ENCODE measurements at regions not wholly inside any gene's neighbourhood (a gene's known extent, or its start where the extent isn't known, plus 50 kb on each side); places are given as distances from the start of the nearest gene placed in this dataset.
"Not testable (repeated sequence)": the region's sequence is repeated elsewhere in the genome, so short reads cannot be mapped to it uniquely, and the experiment has no call there.

DNA sequence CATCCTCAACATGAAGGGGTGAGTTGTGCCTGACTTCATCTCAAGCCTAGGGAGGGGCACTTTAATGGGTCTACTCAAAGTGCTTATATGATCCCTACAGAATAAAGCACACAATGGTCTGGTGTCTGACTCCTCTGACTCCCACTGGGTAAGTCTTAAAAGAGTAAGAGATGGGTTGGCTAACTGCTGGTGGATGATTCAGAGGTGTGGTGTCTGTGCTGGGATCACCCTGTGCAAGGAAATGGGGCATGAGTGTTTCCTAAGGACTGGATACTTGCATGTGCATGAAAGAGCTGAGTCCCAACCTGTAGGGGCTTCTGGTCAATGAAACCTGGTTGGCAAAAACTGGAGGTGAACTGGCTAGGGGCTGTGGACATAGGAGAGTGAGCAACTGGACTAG is 158.8 kb downstream of the IL20RB start:
- DNase-seq (ENCODE audit: low read depth), result peak; percentile 8

DNA sequence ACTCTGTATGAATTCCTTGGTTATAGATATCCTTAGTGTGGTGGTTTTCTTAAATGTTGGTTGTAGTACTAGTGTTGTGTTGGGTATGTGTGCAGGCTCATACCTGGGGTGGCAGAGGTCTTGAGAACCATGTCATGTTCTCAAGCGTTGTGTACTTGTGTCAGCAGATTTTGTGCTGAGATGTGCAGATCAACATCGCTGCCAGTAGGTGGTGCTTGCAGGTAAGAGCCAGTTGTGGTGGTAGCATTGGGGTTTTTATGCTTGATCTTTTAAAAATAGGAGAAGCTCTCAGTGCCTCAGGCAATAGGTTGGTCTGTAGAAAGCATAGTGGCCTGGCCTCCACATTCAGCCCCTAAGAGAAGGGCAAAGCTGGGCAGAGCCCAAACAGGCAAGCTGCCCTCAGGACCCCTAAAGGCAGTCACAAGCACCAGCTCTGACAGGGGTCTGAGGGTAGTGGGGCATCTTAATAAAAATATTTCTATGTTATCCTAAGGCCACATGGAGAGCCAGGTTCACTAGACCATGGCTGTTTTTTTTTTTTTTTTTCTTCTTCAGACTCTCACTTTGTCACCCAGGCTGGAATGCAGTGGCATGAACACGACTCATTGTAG is 164.0 kb downstream of the IL20RB start:
- DNase-seq (ENCODE audit: low read depth), result peak; percentile 56

DNA sequence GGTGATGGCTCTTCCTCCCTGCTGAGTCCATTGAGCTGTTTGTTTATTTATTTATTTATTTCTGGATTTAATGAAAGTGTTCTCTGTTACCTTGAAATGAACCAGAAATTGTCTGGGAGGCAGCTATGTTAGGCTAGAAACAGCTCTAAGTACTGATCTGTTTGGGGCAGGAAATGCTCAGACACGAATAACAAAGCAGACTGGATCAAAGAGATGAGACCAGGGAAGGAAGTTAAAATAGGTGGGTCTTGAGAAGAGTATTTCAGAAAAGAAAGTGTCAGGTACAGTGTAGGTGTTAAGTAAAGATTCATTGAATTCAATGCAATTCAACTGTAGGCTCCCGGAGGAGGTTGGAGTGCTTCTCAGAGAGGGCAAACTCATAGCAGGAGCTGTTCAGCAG is 173.3 kb downstream of the IL20RB start:
- DNase-seq (ENCODE audit: low read depth), result no peak

DNA sequence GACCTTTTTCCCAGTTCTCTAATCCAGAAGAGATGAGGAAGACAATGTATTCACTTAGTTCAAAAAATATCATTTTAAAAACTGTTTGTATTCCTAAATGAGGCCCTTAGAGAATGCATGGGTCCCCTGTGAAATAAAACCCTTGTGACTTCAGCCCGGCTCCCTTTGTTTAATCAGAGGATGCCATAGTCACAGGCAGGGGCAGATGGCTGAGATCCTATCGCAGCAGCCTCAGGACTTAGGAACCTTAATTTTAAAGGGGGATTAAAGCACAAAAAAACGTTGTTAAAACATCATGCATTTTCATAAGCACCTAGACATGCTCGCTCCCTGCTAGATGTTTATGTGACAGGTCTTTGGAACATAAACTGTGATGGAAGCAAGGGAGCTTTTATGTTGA is 176.6 kb downstream of the IL20RB start:
- no peak for DNase-seq (ENCODE audit: low read depth)

DNA sequence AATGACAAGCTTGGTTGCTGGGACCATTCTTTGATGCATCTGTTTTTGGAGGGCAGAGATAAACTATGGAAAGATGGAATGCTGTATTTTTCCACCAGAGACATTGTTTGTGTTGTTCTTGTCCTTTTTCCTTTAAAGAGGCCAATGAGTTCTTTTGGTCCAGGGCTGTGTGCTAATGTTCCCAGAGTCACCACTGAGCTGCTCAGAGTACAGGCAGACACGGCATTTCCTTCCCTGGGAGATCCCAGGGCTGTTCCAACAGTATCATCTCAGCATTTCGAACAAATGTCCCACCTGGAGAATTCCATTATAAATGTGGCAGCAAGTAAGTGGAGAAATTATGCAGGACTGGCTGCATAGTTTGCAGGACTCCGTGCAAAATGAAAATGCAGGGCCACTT is 190.6 kb downstream of the IL20RB start:
- no peak for DNase-seq (ENCODE audit: low read depth)

DNA sequence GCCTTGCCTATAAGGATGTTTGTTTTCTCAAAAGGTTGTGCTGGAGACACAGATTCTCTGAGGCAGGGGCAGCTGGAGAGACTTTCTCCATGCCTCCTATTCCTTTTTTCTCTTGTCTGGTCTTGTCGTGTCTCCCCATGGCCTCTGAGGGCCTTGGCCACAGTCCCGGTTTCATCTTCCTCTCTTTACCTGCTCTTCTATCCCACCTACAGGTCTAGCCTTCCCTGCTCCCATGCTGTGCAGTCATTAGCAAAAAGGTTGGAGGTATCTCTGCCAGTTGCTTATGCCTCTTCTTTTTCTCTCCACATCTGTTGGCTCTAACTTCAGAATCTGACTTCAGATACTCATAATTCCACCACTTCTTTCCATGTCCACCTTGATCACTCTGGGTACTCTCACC is 191.1 kb downstream of the IL20RB start:
- DNase-seq (ENCODE audit: low read depth), result no peak

DNA sequence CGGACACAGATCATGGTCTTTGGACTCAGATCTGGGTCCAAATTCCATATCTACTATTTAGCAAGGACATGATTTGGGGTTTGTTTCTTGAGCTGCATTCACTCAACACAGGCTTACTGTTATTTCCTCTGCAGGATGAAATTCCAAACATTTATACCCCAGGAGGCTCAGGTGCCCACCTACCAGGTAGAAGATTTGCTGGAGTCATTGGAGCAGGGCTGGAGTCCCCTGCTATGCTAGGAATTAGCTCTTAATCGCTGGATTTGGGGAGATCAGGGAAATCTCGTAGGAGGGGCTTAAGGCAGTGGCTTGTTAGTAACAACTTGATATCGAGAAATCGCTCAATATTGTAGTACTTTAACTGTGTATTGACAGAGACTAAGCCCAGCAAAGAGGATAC is 193.0 kb downstream of the IL20RB start:
- no peak for DNase-seq (ENCODE audit: low read depth)

DNA sequence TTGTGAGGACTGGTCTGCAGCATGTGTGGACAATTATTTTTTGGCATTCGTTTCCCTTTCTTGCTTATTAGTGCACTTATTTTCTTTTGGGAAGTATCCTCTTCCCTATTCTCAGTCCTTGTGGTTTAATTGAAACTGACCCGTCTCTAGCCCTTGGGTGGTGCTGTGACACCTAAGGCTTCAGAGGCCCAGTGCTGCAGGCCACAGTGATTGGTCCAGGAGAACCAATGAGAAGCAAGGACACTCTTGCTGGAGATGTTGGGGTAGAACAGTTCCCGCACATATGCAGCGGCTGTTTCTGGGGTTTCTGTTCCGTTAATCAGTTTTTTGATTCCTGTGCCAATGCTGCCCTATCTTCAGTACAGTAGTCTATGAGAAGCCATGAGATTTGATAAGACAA is 195.3 kb downstream of the IL20RB start:
- not testable (repeated sequence) for DNase-seq (ENCODE audit: low read depth)

DNA sequence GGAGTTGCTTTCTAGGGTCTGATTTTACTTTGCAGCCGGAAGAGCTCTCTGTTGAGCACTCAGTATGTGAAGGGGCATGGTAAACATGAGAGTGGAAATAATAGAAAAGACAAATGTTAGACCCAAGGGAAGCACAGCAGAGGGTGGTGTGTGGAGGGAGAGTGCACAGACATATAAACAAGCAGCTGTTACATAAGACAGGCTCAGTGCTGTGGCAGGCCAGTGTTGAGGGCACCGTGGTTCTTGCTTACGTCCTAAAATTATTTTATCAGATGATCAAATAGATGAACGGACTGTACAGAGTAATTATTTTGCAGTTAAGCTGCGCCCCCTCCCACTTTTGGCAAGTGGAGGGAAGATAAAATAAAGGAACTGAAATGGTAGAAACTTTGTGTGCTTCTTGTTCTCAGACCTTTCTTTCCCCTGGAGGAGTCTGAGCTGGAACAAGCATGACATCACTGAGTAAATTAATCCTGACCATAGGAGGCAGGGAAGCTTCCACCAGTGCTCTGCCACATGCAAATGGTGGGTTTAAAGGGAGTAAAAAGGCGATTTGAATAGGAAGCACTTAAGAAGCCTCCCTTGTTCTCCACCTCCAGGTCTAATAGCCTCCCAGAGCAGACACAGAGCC is 205.6 kb downstream of the IL20RB start:
- no peak for DNase-seq (ENCODE audit: low read depth)

DNA sequence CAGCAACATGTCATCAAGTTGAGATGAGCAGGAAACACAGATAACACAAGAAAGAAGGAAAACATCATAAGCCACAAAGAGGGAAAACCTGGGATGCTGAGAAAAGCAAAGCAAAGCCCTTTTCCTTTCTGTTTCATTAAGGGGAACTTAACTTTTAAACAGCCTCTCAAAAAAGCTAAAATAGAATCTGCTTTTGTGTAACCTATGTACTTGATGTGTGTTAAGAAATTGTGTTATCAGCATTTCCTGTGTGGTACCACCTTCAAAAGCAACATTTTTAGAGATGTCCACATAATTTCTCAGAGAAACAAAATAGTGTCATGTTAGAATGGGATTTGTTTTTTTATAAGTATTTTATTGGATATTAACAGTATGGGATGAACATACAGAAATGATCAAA is 206.2 kb downstream of the IL20RB start:
- no peak for DNase-seq (ENCODE audit: low read depth)

DNA sequence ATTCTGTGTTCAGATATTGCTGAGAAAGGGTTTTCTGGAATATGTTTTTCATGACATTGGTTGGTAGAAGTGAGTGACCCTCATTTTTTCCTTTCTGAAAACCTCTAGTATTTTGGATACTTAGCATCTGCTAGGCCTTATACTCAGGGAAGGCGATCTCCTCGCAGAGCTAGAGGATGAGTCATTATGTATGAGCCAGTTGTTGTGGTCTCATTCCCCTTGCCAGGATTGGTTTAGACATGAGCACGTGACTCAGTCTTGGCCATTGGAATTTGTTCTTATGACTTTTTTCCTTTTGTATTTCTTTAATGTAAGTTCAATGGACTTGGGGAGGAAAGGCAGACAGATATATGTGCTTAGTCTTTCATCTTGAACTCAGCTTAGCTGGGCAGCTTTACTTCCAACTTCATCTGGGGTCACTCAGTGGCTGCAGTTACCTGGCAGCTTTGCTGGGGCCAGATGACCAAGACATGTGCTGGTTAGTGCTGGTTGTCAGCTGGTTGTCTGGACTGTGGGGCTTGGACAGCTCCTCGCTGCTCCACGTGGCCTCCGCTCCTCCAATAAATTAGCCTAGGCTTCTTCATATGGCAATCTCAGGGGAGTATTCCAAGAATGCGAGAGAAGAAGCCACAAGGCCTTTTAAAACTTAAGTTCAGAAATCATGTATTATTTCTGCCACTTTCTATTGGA is 207.5 kb downstream of the IL20RB start:
- DNase-seq (ENCODE audit: low read depth), result peak; percentile 69

DNA sequence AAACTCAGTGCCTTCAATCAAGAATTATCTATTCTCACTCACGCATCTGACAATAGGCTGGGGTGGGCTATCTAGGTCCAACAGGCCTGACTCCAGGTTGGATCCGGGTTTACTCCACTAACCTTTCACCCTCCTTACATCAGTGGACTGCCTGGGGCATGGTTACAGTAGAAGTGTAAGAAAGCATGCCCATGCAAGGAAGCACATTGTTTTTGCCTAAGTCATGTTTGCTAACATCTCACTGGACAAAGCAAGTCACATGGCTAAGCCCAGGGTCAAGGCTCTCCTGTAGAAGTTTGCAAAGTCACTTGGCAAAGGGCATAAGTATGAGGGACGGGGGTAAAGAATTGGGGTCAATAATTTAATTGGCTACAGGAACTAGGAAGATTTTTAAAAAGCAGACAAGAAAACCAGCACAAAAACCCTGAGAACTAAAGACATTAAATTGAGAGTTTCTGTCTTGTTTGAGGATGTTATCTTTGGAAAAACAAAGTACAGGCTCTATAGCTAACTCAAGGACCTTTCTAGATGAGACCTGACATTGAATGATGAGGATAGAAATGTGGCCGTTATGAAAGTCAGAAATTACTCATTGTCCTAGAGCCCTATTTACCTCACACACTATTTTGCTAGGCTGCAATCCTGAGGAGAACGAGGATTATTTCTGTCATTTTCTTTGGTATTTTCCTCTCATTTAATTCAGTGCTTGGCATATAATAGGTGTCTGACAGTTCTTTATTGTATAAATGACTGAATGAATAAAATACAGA is 214.2 kb downstream of the IL20RB start:
- no peak for DNase-seq (ENCODE audit: low read depth)

DNA sequence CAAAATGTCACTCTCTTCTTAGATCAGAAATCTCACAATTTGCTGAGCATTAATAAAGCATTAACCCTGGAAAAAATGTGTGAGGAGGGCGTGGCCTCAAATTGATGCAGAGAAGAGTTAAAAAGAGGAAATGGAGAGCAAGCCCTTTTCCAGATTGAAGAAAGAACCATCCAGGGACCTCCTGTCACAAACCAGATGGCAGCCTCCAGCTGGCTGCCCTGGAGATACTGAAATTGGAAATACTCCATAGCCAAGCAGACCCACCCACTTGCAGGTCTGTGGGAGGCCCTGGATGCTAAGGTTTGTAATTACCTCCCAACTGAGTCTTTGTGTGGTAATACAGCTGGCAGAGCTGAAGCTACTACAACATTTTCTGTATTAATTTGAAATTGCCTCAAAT is 214.9 kb downstream of the IL20RB start:
- DNase-seq (ENCODE audit: low read depth), result no peak

DNA sequence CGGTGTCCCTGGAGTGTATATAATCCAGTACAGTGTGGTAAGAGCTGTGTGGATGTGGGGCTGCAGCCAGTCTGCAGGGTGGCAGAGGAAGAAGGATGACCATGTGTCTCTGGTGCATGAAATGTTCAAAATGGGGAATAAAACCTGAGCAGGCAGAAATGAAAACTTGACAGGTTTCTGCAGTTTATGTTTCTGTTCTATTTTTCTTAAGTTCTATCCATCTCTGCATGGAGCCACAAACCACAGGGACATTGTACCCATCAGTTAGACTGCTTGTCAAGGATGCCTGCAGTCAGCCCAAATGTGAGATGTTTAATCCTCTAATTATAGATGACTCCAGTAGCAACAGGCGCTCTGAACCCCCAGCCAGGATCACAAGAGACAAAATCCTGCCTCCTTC is 216.7 kb downstream of the IL20RB start:
- no peak for DNase-seq (ENCODE audit: low read depth)

DNA sequence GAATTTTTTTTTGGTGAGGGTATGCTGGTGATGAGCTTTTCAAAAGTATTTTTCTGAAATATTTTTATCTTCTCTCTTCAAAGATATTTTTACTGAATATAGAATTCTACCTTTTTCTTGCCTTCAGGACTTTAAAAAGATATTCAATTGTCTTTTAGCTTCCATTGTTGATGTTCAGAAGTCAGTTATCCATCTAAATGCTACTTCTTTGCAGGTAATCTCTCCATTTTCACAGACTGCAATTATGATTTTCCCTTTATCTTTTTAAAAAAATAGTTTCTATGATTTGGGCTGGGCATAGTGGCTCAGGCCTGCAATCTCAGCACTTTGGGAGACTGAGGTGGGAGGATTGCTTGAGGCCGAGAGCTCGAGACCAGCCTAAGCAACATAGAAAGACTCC is 222.4 kb downstream of the IL20RB start:
- DNase-seq (ENCODE audit: low read depth), result no peak

DNA sequence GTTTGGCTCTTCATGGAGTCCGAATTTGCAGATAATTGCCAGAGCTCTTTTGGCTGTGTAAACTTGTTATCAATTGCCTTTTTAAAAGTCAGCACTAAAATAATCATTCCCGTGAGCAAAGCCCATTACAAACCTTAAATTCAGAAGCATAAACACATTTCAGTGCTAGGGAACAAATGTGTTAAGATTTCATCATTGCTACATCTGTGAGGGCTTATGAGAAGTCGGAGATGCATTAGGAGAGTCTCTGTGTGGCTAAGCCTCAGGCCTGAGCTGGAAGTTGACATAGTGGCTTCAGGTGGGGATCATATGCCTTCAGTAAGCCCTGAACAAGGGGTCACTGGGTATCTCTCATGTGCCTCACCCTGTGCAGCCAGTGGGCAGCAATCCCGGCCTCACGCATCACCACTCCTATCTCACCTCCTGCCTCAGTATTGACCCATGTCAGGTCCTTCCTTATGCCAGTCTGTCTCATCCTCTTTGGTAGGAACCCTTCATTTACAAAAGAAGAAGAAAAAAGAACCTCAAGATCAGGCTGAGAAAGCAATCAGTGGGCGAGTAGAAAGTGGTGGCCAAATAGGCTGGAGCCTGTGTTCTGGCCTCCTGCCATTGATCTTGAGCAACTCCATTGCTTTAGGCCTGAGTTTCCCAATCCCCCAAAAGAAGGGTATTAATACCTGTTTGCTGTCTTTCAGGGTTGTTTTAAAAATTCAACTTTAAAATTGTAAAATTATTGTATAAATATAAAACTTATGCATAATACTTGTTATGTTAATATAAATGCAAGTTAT is 233.5 kb downstream of the IL20RB start:
- no peak for DNase-seq (ENCODE audit: low read depth)

DNA sequence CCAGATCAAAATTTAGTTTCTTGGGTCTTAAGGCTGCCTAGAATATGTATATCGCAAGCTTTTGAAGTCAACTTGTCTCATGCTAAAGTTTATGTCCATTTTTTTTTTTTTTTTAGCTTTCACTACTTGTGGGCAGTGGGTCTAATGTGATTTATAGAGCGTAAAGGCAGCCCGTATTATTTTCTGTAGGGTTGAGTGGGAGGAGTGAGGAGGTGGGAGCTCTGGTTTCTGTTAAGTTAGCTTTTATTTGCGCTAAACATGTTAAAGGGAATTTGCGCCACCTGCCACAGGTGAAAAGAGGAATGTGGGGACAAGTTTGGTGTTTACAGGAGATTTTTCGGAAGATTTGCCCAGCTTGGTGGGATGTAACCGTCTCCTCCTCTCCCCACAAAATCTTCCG is 234.2 kb downstream of the IL20RB start:
- DNase-seq (ENCODE audit: low read depth), result no peak

DNA sequence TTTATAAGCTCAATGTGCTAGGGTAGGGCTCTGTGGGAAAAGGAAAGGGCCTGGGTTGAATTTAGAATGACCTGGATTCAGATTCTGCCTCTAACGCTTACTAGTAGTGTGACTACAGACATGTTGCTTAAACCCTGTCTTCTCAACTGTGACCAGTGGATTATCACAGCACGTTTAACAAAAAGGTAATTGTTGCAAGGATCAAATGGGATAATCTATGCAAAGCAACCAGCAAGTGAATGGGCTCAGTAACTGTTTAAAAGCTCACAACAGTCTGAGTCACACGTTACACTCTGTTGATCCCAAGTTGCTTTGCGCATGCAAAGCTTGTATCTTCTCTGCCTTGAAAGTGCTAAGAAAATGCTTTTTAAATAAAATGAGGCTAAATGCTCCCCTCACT is 236.5 kb downstream of the IL20RB start:
- no peak for DNase-seq (ENCODE audit: low read depth)

DNA sequence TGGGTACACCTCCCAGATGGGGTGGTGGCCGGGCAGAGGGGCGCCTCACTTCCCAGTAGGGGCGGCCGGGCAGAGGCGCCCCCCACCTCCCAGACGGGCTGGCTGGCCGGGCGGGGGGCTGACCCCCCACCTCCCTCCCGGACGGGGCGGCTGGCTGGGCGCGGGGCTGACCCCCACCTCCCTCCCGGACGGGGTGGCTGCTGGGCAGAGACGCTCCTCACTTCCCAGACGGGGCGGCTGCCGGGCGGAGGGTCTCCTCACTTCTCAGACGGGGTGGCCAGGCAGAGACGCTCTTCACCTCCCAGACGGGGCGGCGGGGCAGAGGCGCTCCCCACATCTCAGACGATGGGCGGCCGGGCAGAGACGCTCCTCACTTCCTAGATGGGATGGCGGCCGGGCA is 240.6 kb downstream of the IL20RB start:
- not testable (repeated sequence) for DNase-seq (ENCODE audit: low read depth)

DNA sequence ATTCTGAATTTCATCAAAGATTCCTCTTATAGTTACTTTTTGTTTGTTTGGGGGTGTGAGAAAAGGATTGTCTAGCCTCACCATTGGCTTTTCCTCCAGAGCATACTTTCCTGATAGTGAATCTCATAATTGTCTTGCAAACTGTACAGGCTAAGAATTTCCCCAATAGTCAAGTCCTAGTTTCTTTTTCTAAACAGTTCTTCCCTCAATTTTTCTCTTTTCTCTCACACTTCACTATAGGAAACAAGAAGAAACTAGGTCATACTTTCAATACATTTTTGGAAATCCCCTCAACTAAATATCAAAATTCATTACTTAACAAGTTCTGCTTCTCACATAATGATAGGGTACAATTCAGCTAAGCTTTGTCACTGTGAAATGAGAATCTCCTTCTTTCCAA is 241.9 kb downstream of the IL20RB start:
- no peak for DNase-seq (ENCODE audit: low read depth)

DNA sequence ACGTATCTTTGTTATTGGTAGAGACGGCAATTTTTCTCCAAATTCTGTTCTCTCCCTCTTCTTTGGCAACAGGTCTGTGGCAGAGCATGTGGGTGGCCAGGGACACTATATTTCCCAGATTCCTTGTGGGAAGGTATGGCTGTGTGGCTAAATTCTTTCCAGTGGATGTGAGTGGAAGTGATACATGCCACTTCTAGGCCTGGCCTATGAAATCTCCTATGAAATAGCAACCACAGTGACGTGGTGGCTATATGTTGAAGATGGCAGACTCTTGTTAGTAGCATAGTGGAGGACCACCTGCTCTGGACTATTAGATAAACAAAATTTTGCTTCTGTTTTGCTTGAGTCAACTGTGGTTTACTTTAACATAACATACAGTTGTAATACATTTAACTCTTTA is 243.3 kb downstream of the IL20RB start:
- DNase-seq (ENCODE audit: low read depth), result no peak

DNA sequence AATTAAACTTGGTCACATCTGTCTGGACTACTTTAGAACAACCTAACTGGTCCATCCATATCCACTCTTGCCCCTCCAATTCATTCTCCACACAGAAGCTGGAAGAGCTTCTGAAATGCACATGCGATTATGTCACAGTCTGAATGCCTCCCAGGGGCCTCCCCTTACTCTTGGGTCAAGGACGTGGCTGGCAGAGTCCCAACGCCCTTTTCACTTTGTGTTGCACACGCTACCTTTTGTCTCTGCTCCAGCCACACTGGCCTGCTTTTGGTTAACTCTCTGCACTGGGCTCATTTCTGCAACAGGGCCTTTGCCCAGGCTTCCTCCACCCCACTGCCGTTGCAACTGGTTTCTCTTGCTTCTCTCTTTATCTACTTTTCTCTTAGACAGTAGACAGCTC is 245.2 kb downstream of the IL20RB start:
- DNase-seq (ENCODE audit: low read depth), result no peak
